Cardiac muscle cell (in vitro differentiated cells and primary cell): ENCODE measurements at regions not wholly inside any gene's neighbourhood (a gene's known extent, or its start where the extent isn't known, plus 50 kb on each side); places are given as distances from the start of the nearest gene placed in this dataset.

Source experiments
- DNase-seq, 2 donors: peaks; one replicate each; pipeline versions ENCODE4 v3.0.0 to v3.0.0-alpha.2; 2010 to 2017; ENCODE audit warnings: low read depth in 1 of 2, low spot score in 1 of 2
- H3K27ac ChIP-seq: fragments of 200-600 bp; sonication (generic); 2 replicates; pipeline ENCODE4 v1.5.1; 2016
- H3K27me3 ChIP-seq: fragments of 200-600 bp; sonication (generic); 2 replicates; pipeline ENCODE4 v1.6.0; 2016; ENCODE audit warnings: control low read depth
- H3K36me3 ChIP-seq: fragments of 200-600 bp; sonication (generic); 2 replicates; pipeline ENCODE4 v1.5.1; 2016; ENCODE audit warnings: control low read depth
- H3K4me1 ChIP-seq: fragments of 200-600 bp; sonication (generic); 2 replicates; pipeline ENCODE4 v1.8.1; 2017; ENCODE audit warnings: low read depth, mild to moderate bottlenecking, mixed run types
- H3K4me3 ChIP-seq: fragments of 200-600 bp; sonication (generic); 2 replicates; pipeline ENCODE4 v1.5.1; 2016; ENCODE audit warnings: mild to moderate bottlenecking
- H3K9me3 ChIP-seq: fragments of 200-600 bp; sonication (generic); 2 replicates; pipeline ENCODE4 v1.5.1; 2017; ENCODE audit warnings: low read depth, mild to moderate bottlenecking, control low read depth
- CTCF ChIP-seq: IDR thresholded peaks from 2 replicates; pipeline ENCODE4 v1.5.1; 2012; ENCODE audit warnings: low read depth, mild to moderate bottlenecking, low read length

- H3K27ac ChIP-seq: no peak overlapping the region
- no peaks in the 10 kb centered on the region for H3K4me1 ChIP-seq
- no peak overlapping the region for H3K4me3 ChIP-seq
- TF ChIP-seq CTCF: no peak
- H3K36me3 ChIP-seq: no peaks in the 10 kb centered on the region
- no peaks in the 10 kb centered on the region for H3K27me3 ChIP-seq
- H3K9me3 ChIP-seq: no peaks in the 10 kb centered on the region
- DNase-seq: no peak
Observed at GRCh38 chr5:4859500-4860235, 280.5 kb upstream of the ADAMTS16 start.

- Histone ChIP-seq H3K27ac (no peak overlapping the region), H3K4me3 (no peak overlapping the region), H3K4me1 (no peaks in the 10 kb centered on the region), H3K9me3 (no peaks in the 10 kb centered on the region), H3K36me3 (no peaks in the 10 kb centered on the region), H3K27me3 (no peaks in the 10 kb centered on the region)
- DNase-seq: no peak
- no peak for TF ChIP-seq CTCF
Observed at GRCh38 chr5:4860631-4861030, 279.5 kb upstream of the ADAMTS16 start.

DNA sequence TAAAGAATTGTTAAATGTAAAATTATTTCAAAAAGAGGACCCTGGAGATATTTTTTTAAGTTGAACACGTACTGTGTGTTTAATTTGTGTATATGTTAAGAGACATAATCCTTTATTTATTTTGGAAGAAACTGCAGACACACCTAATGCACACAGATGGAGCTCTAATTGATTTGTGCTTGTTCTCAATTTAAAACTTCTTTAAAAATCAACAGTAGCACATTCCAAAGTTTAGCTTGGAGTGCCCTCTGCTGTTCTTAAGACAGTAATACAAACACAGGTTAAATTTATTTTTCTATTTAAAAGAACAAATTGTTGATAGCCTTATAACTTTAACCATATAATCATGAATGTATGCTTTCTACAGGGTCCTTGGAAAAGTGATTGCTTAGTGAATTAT, 277.6 kb upstream of the ADAMTS16 start:
- no peak overlapping the region for H3K27ac ChIP-seq

GRCh38 chr5:4866131-4866659, 273.9 kb upstream of the ADAMTS16 start:
- Histone ChIP-seq H3K4me1 (no peaks in the 10 kb centered on the region), H3K27me3 (no peaks in the 10 kb centered on the region), H3K9me3 (no peaks in the 10 kb centered on the region), H3K4me3 (no peak overlapping the region), H3K27ac (no peak overlapping the region), H3K36me3 (no peaks in the 10 kb centered on the region)
- no peak for DNase-seq
- no peak for TF ChIP-seq CTCF

More for the DNA sequence above, 277.6 kb upstream of the ADAMTS16 start:
- Histone ChIP-seq H3K27me3 (no peaks in the 10 kb centered on the region), H3K4me1 (no peaks in the 10 kb centered on the region), H3K36me3 (no peaks in the 10 kb centered on the region), H3K9me3 (no peaks in the 10 kb centered on the region), H3K4me3 (no peak overlapping the region)
- TF ChIP-seq CTCF: peak; percentile 46
- peak; percentile 45 to 60 for DNase-seq

DNA sequence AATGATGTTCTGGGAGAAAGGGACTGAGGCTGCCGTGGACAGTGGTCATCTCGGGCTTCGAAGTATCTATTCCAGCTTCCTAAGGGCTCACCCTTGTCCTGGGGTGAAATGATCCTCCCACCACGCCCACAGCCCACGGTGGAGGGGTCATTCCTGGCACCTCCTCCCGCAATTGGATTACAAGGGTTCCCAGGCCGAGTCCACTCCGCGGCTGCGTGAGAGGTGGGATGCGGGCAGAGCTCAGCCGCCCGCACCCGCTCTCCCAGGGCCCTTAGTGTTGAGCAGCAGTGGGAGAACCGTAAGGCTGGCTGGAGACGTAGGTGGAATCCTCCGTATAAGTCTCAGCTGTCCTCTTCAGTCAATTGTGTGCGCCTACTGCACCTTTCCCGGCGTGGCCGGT, 273.3 kb upstream of the ADAMTS16 start:
- Histone ChIP-seq H3K27ac (no peak overlapping the region), H3K36me3 (no peaks in the 10 kb centered on the region), H3K4me3 (no peak overlapping the region), H3K9me3 (no peaks in the 10 kb centered on the region), H3K27me3 (no peaks in the 10 kb centered on the region), H3K4me1 (no peaks in the 10 kb centered on the region)
- DNase-seq: no peak
- no peak for TF ChIP-seq CTCF
